UCSD-AML1 (cell line): ENCODE measurements at regions not wholly inside any gene's neighbourhood (a gene's known extent, or its start where the extent isn't known, plus 50 kb on each side); places are given as distances from the start of the nearest gene placed in this dataset.

Experiments used
- DNase-seq: peaks from one replicate; lab custom pipeline; 2025; ENCODE audit not compliant: unreplicated experiment; lab: John Stamatoyannopoulos, UW

DNA sequence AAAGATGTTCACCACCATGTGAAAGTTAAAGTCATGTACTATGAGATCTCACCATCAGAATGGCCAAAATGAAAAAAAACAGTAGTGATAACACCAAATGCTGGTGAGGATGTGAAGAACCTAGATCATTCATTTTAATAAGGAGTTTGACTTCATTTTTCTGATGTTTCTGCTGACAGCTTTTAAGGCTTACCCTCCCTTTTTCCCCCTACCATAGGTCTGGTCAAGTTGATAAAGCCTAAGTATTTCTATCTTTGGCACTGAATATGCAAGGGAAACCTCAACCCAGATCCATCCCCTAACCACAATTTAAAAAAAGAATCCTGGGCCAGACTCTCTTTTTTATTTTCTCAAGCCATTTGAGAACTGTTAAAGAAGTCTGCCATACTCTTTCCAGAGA, 689.6 kb upstream of the FOXG1 start:
- DNase-seq = peak; percentile 11

DNA sequence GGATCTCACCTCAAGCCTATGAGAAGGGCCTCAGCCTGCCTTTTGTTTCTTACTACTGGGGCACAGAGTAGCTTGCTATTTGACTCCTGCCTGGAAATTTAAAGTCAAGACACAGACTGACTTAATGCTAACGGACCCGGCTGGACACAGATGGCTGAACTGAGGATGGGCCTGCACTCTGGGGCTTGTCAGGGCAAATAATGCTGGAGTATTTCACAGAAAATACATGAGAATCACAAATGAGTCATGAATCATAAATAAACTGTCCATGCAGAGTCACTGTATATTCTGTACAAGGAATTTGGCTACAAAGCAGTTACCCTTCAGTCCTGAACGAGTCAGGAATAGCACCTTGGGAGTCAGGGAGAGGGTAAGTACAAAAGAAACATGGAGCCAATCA, 683.2 kb upstream of the FOXG1 start:
- DNase-seq = no peak

GRCh38 chr14:28088125-28088524, 678.5 kb upstream of the FOXG1 start:
- peak; percentile 5 for DNase-seq

GRCh38 chr14:28097585-28097984, 669.0 kb upstream of the FOXG1 start:
- no peak for DNase-seq

DNA sequence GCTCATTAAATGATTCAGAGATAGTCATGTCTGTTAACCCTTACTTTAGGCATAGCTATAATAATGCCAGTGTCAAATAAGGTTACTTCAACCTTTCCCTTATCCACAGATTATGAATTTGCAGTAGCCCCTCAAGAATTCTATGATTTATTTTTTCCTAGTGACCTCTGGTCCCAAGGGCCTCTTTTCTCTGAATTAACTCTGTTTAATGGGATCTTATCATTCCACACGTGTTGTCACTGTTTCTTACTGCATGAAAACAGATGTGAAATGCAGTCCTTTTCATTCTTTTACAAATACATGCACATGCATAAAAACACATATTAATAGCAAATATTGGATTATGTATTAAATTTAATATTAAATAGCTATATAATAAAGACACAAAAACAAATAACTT, 667.7 kb upstream of the FOXG1 start:
- DNase-seq = no peak

DNA sequence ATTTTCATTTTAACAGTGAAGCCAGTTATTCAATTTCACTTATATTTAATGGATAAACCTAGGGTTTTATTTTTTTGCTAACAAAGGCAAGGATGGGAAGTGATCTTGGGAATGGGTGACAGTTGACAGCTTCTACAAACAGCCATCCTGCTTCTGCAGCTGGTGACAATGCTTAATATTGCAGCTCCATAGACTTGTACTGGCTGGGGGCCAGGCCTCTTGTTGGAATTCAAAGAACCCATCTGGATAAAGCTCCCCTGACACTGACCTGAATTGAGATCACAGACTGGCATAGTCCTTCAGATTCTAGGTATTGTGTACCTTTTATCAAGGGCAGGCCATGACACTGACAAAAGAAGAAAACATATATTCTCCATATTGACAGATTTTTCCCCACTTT, 664.6 kb upstream of the FOXG1 start:
- no peak for DNase-seq

DNA sequence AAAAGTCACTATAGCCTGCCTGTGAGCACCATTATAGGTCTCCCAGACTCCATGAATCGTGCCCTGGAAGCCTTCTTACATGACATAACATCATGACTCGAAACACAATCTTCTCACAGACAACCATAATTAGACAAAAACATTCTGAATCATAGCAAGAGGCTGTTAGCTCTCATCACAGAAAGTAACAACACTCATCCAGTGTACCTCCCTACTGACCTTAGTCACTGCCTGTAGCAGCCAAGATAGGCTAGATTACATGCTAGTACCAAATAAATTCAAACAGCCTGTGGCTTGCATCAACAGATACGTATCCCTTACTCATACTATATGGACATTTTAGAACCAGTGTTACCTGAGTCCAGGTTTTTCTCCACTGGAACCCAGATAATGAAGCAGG, 663.8 kb upstream of the FOXG1 start:
- no peak for DNase-seq

DNA sequence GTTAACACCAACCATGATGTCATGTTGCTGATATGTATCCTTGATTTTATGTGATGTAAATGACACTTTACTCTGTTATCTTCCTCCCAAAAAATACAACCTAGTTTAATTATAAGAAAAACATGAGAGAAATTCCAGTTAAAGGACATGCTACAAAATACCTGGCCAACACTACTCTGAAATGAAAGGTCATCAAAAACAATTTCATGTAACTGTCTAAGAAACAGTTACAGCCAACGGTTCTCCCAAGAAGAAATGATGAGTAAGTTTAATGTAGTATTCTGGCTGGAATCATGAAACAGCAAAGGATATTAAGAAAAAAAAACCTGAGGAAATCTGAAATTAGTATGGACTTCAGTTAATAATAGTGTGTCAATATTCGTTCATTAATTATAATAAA, 653.3 kb upstream of the FOXG1 start:
- no peak for DNase-seq

DNA sequence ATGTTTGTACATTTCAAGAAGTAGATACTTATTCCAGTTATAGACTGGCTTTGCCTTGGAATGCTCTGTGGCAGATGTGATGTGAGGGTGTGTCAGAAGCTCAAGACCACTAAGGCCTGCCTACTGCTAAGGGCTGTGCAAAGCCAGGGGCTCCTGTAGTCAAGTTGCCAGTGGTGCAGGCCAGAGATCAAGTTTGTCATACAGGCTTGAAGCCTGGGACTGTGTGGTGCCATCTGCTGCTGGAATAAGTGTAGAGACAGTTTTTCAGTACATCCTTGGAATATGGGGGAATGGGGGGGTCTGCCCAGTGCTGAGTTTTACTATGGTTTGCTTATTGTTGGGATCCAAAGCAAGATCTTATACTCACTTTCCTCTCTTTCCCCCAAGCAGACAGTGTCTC, 649.9 kb upstream of the FOXG1 start:
- peak; percentile 19 for DNase-seq

GRCh38 chr14:28119849-28120248, 646.7 kb upstream of the FOXG1 start:
- DNase-seq = no peak

DNA sequence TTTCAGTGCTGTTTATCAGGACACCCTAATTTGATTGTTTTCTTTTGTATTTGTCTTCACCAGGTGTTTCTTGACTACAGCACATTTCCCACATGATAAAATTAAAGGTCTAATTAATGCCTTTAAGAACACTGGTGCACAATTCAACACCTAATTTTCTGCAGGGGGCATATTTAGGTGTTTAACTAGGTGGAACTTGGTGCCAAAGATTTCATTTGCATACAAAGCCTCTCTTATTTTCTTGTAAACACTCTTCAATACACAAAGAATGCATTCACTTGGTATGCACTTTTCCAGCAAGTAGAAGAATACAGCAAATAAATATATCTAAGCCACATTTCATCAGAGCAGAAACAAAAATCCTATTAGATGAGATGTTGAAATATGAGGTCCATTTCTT, 646.2 kb upstream of the FOXG1 start:
- DNase-seq = no peak

- DNase-seq = no peak
Observed at GRCh38 chr14:28121512-28122297, 644.9 kb upstream of the FOXG1 start.

GRCh38 chr14:28130610-28131284, 635.8 kb upstream of the FOXG1 start:
- no peak for DNase-seq

GRCh38 chr14:28138341-28138740, 628.2 kb upstream of the FOXG1 start:
- DNase-seq = no peak

DNA sequence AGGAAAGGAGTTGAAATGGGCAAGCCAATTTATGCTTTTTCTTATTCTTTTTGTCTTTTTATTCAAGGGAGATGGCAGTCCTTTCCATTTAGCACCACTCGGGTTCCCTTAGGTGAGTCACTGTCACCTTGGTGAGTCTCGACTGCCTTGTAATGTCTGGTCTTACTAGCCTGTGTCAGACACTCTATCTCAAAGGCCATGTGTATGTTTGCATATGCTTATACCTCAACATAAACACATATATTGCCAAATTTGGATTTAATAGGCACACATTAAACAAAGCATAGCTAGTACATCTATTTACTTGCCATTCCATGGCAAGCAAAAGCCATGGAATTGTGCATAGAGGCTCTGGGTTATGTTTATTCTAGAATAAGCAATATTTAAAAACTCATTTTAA, 624.9 kb upstream of the FOXG1 start:
- no peak for DNase-seq

DNA sequence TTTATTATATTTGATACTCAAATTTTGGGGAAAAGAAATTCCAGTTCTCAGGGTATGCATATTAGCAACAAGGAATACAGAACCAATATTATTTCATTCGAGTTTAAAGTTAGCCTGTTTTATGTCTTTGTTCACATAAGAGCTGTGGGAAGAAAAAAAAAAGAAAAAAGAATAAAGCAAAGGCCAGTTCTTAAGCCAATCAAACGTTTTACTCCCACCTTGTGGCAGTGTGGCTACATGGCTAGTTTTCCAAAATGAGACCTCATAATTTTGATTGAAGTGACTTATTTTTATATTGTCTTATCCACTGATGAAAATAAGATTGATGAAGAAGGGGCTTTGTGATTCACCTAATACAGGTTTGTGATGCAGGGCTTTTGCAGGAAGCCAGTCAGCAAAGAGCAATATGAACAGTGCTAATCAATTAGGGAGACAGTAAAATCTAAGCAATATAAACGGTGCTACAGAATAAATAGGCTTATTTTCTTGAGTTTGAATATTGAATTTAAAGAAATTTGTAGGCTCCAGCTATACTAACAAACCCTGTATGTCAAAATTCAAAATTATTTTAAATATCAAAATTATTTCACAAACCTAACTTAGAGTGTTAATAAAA, 624.1 kb upstream of the FOXG1 start:
- DNase-seq = no peak

DNA sequence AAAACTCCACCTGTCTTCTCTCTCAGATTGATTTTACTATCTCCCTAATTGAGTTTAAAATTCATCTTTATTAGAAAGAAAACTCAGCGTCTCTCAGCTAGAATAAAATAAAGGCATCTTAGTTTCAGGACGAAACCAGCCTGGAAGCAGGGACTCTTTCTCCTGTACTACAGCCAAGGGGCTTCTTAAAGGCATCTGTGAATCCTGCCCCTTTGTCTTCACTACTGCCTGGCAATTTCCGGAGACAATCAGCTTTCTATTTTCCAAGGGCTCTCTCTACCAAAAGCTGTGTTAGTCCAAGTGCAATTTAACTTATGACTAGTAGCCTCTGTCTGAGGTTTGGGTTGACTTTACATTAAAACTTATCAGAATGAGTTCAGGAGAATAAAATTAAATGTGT, 623.3 kb upstream of the FOXG1 start:
- DNase-seq = no peak

GRCh38 chr14:28151926-28152325, 614.7 kb upstream of the FOXG1 start:
- DNase-seq = no peak

GRCh38 chr14:28152453-28153044, 614.0 kb upstream of the FOXG1 start:
- no peak for DNase-seq

DNA sequence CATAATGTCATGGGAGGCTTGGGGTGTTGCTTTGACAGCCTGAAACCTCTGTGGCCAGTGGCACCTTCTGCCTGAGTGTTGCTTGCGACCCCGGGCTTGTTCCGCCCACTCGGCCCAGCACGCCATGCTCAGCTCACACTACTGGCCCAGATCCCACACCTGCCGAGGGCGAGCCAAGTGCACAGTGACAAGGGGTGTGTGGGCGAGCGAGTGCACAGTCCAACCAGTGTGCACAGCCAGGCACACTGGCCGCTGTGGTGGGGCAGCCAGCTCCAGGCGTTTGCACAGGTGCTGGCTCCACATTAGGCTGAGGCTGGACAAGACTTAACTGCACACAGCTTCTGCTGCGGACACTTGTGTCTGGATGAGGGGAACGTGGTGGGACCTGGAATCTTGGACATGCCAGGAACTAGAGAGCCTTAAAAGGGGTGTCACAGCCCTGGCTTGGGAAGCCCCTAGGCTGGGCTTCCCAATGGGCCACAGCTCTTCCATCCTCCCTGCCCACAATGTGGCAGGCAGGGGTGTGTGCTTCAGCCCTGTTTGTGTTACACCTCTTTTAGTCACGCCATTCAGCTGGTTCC, 609.2 kb upstream of the FOXG1 start:
- DNase-seq = no peak
